Left renal pelvis (tissue), 4 donors: ENCODE measurements at regions not wholly inside any gene's neighbourhood (a gene's known extent, or its start where the extent isn't known, plus 50 kb on each side); places are given as distances from the start of the nearest gene placed in this dataset.

Experiments
- DNase-seq, 4 donors: peaks; one replicate each; pipeline ENCODE4 v3.0.0-alpha.2; 2013; ENCODE audit warnings: low read depth in 4 of 4, low spot score in 3 of 4

DNA sequence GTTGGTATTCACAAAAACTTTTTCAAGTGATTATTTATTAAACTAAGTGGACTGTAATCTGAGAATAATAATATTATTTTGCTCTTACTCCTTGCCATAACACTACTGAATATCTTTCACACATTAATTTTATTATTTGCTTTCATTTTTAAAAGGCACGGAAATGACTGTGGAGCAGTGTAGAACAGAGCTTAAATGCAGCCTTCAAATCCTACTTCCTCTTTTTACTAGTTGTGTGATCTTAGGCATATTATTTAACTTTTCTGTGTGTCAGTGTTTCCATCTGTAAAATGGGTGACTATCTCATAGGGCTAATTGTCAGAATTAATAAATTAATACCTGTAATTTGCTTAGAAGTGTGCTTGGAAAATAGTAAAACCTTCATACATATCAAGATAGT, 55.5 kb upstream of the SLC8A1 start:
- DNase-seq: no peak

- no peak for DNase-seq
Measured at GRCh38 chr2:40510304-40510703, 58.4 kb upstream of the SLC8A1 start.

DNA sequence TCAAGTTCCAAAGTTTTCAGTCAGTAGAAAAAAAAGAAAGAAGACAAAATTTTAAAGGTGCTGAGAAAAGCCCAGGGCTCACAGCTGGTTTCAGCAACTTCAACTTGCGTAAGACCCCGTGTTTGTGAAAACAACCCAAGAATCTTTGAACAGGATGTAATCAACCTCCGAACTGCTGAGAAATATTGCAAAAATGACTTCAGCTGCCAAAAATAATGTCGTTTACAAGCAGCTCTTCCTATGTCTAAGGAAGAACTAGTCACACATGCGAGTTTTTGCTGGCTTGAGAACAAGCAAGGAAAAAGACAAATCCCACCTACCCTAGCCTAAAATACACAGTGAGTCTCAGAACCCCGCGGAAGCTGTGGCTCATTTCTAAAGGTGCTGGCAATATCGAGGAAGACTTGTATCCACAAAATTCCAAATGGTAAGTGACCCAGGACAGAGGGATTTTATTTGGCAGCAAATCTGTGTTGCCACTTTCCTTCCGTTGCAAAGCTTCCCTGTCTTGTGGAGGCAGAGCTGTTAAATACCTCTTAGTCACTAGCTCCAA, 59.8 kb upstream of the SLC8A1 start:
- DNase-seq: no peak

- DNase-seq: no peak
Measured at GRCh38 chr2:40512256-40512655, 60.4 kb upstream of the SLC8A1 start.

DNA sequence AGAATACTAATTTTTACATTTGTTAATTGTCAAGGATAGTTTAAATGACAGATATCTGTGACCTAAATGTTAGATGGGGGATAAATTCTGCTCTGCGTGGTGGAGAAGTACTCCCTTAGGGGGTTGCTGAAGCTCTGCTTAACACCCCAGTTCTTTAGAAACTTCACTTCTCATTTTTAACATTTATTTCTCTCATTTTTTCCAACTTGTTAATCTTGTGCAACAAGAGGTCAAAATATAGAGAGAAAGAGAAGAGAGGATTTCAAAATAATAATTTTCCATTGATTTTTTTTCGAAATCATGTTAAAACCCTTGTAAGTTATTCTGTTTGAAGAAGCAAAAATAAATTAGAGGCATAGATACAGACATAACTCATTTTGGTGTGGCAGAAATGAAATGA, 61.3 kb upstream of the SLC8A1 start:
- no peak for DNase-seq

DNA sequence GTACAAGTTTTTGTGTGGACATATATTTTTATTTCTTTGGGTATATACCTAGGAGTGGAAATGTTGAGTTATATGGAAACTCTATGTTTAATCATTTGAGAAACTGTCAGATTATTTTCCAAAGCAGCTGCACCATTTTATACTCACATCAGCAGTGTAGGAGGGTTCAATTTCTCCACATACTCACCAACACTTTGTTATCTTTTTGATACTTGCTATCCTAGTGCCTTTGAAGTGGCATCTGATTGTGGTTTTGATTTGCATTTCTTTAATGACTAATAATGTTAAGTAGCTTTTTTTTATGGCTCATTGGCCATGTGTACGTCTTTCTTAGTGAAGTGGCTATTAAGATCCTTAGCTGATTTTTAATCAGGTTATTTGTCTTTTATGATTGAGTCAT, 64.7 kb upstream of the SLC8A1 start:
- DNase-seq: no peak

DNA sequence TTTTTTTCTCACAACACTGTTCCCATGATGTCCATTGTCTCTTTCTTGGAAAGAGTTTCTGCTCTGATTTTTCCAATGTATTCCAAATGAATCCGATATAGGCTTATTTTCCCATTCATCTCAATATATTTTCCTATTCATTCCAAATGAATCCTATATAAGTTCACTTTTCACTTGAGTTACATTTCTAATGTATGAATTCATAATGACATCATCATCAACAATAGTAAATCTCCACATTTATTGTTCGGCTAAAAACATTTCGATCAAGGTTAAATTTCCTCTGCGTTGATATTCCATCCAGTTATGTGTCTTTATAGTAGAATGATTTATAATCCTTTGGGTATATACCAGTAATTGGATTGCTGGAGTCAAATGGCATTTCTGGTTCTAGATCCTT, 76.7 kb upstream of the SLC8A1 start:
- DNase-seq: no peak

DNA sequence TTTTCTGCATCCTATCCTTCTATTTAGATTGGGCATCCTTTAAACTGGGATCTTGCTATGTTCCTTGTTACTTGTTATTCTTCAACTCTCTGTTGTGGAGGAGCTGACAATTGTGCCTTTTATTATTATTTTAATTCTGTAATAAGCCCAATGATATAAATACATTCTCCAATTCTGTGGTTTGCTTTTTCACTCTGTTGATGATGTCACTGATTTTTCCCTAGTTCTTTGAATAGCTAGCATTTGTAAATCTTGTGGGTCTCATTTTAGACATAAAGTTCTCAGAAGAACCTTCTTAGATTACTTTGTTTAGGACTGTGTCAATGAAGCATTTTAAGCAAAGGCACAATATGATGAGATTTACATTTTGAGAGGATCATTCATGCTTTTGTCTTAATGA, 79.5 kb upstream of the SLC8A1 start:
- no peak for DNase-seq

GRCh38 chr2:40534528-40534927, 82.6 kb upstream of the SLC8A1 start:
- DNase-seq: no peak

DNA sequence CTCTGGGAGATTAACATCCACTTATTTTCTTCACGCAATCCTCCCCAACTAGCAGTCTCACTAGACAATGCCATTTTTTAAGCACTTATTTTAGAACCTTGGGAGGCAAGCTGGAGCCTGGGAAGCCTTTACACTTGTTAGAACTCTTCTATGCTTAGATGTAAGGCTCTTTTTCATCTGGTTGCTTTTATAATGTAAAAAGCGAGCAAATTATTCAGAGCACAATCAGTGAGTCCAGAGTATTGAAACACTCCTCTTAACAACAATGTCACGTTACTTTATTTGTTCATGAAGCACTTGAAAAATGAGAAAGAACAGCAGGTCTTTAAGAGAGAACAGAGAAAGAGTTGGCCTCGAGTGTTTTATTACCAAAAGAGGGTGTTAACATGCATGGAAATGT, 84.1 kb upstream of the SLC8A1 start:
- no peak for DNase-seq

- DNase-seq: no peak
Measured at GRCh38 chr2:40540026-40540425, 88.1 kb upstream of the SLC8A1 start.

DNA sequence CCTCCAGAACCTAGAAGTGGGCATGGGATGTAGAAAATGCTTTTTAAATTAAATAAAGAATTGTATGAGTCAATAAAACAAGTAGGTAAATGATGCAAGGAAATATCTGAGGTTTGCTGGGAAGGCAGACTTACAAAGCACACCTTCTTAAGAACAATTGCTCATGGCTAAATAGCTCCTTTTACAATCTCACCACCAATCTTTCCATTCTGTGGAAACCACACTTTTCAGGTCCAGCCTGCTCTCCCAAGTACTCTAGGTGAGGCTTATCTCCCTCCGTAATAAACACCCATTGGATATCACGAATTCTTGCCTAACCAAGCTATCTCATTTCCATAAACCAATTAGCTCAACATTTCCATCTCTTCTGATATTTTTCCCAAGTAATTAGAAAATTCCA, 91.5 kb upstream of the SLC8A1 start:
- no peak for DNase-seq

- no peak for DNase-seq
Measured at GRCh38 chr2:40544072-40544471, 92.2 kb upstream of the SLC8A1 start.

- no peak for DNase-seq
Measured at GRCh38 chr2:40545645-40546044, 93.8 kb upstream of the SLC8A1 start.

GRCh38 chr2:40546439-40547191, 94.7 kb upstream of the SLC8A1 start:
- DNase-seq: no peak

GRCh38 chr2:40548521-40548920, 96.6 kb upstream of the SLC8A1 start:
- no peak for DNase-seq

DNA sequence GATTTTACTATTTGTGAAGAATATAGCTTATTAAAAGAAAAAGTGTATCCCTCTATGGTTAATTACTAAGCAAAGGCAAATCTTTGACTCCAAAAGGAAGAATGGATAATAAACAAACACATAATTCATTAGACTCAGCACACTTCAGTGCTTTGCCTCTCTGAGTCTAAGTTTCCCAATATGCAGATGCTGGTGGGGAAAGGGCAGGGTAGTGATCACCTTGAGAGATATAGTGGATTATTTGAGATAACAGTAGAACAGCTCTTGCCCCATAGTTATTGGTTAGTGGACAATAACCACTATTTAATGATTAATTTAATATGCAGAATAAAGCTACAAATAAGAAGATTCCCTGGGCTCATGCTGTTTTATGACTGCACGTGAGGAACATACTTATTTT, 98.2 kb upstream of the SLC8A1 start:
- DNase-seq: no peak

GRCh38 chr2:40551081-40551480, 99.2 kb upstream of the SLC8A1 start:
- DNase-seq: no peak

GRCh38 chr2:40554665-40555294, 102.9 kb upstream of the SLC8A1 start:
- no peak for DNase-seq

DNA sequence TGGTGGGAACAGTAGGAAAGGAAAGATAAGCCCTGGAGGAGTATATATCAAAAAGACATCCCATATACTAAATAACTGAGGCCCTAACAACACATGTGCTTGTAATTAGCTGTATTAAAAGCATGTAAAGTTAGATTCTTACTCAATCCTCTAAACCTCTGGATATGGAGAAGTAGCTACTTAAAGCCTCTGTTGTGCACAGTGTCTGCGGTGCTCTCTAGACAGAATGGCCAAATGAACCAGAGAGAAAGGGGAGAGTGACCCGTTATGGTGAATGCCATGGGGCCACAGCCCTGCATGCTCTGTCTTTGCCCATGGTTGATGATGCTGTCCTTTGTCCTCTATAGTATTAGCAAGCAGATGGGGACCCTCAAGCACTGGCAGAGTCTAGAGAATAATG, 104.4 kb upstream of the SLC8A1 start:
- DNase-seq: no peak

- DNase-seq: no peak
Measured at GRCh38 chr2:40556739-40557138, 104.8 kb upstream of the SLC8A1 start.

GRCh38 chr2:40558761-40559160, 106.9 kb upstream of the SLC8A1 start:
- no peak for DNase-seq
